Motor neuron (in vitro differentiated cells): ENCODE measurements at regions not wholly inside any gene's neighbourhood (a gene's known extent, or its start where the extent isn't known, plus 50 kb on each side); places are given as distances from the start of the nearest gene placed in this dataset.
"Not testable (repeated sequence)": the region's sequence is repeated elsewhere in the genome, so short reads cannot be mapped to it uniquely, and the experiment has no call there.

ENCODE experiments used
- ATAC-seq, 8 experiments: fragments of 200-7000 bp; cut with Tn5 transposase; replicated peaks in 6 of 8; 2 replicates each; pipeline ENCODE4 v1.8.0; 2021; ENCODE audit warnings: mild to moderate bottlenecking in 8 of 8, moderate library complexity in 8 of 8
- H3K27ac ChIP-seq, 2 donors: fragments of 250-450 bp; sonication (Bioruptor Pico); 2 replicates each; pipeline ENCODE4 v1.9.0; 2021; ENCODE audit warnings: antibody characterized with exemption in 2 of 2, mild to moderate bottlenecking in 2 of 2, moderate library complexity in 1 of 2
- H3K4me1 ChIP-seq, 2 donors: fragments of 250-450 bp; sonication (Bioruptor Pico); replicated peaks in 1 of 2; 2 replicates each; pipeline ENCODE4 v1.6.1; 2021; ENCODE audit warnings: antibody characterized with exemption in 2 of 2, mild to moderate bottlenecking in 2 of 2, moderate library complexity in 1 of 2
- H3K4me3 ChIP-seq, 5 donors: fragments of 250-450 bp; sonication (Bioruptor Pico); 2 replicates each; pipeline ENCODE4 v1.9.0; 2021; ENCODE audit warnings: antibody characterized with exemption in 5 of 5, mild to moderate bottlenecking in 5 of 5, moderate library complexity in 4 of 5
- WGBS, 10 experiments: fragments of 450-650 bp; shearing (Covaris generic); methylation state at CpG; one replicate each; pipeline ENCODE4 v1.0.0; 2022; 5-methylcytosine and 5-hydroxymethylcytosine counted together
- in situ Hi-C, 9 experiments: fragments of 400-800 bp; cut with MboI; loops; one replicate each; pipeline ENCODE4 v1.15.0; 2021; ENCODE audit warnings: low sequenced_read_pairs in 9 of 9, low pct_unique_long_range_greater_than_20kb in 2 of 9; ENCODE audit not compliant: unreplicated experiment in 9 of 9

- in situ Hi-C loops, H3K4me3 ChIP-seq, ATAC-seq, H3K27ac ChIP-seq, H3K4me1 ChIP-seq: not testable (repeated sequence)
- 0 to 80% (median 15%) methylated on average over 1 to 3 of the region's 3 CpGs; no CpG with 5 or more reads in 1 of the 10 experiments for WGBS, 10 experiments
Measured at GRCh38 chr15:24259106-24259505, 416.5 kb upstream of the NPAP1 start.

GRCh38 chr15:24260407-24260806 is 415.2 kb upstream of the NPAP1 start:
- 0 to 12% methylated on average over 2 to 4 of the region's 10 CpGs; no CpG with 5 or more reads in 8 of the 10 experiments for WGBS, 10 experiments

GRCh38 chr15:24260854-24261253 is 414.7 kb upstream of the NPAP1 start:
- H3K4me1 ChIP-seq, H3K4me3 ChIP-seq, H3K27ac ChIP-seq, in situ Hi-C loops: not testable (repeated sequence)
- ATAC-seq, result peak in 5 of 8 experiments; percentile 33 to 58 (median 37)
- no CpG with 5 or more reads among the region's 25 CpGs for WGBS, 10 experiments

More at GRCh38 chr15:24260407-24260806, 415.2 kb upstream of the NPAP1 start:
- H3K27ac ChIP-seq, H3K4me1 ChIP-seq, ATAC-seq, in situ Hi-C loops, H3K4me3 ChIP-seq: not testable (repeated sequence)

GRCh38 chr15:24268536-24269165 is 406.9 kb upstream of the NPAP1 start:
- ATAC-seq, H3K27ac ChIP-seq, H3K4me1 ChIP-seq, in situ Hi-C loops, H3K4me3 ChIP-seq: not testable (repeated sequence)
- 0 to 90% (median 60%) methylated on average over 1 to 2 of the region's 7 CpGs; no CpG with 5 or more reads in 5 of the 10 experiments for WGBS, 10 experiments

GRCh38 chr15:24269166-24269571 is 406.4 kb upstream of the NPAP1 start:
- no peaks in the 10 kb centered on the region for H3K4me1 ChIP-seq
- no peak overlapping the region for H3K27ac ChIP-seq
- H3K4me3 ChIP-seq, result no peak overlapping the region
- ATAC-seq, result no peak
- 0 to 100% (median 22%) methylated on average over 1 to 2 of the region's 4 CpGs; no CpG with 5 or more reads in 6 of the 10 experiments for WGBS, 10 experiments
- in situ Hi-C loops, result no loop called here

- Histone ChIP-seq H3K4me1 (no peaks in the 10 kb centered on the region), H3K27ac (no peak overlapping the region), H3K4me3 (no peak overlapping the region)
- in situ Hi-C loops, result no loop called here
- no peak for ATAC-seq
- WGBS, 10 experiments, result 11 to 100% (median 81%) methylated on average over 1 to 6 of the region's 13 CpGs; no CpG with 5 or more reads in 5 of the 10 experiments
Measured at GRCh38 chr15:24269923-24270322, 405.7 kb upstream of the NPAP1 start.

- H3K4me1 ChIP-seq, ATAC-seq, H3K4me3 ChIP-seq, in situ Hi-C loops, H3K27ac ChIP-seq: not testable (repeated sequence)
- 20 to 100% (median 30%) methylated on average over 1 to 2 of the region's 5 CpGs; no CpG with 5 or more reads in 7 of the 10 experiments for WGBS, 10 experiments
Measured at GRCh38 chr15:24271496-24272244, 403.9 kb upstream of the NPAP1 start.

- Histone ChIP-seq H3K27ac (no peak overlapping the region), H3K4me3 (no peak overlapping the region), H3K4me1 (no peaks in the 10 kb centered on the region)
- WGBS, 10 experiments, result 0 to 89% (median 31%) methylated on average over 1 to 2 of the region's 2 CpGs; no CpG with 5 or more reads in 1 of the 10 experiments
- ATAC-seq, result no peak
- in situ Hi-C loops, result no loop called here
Measured at GRCh38 chr15:24292837-24293236, 382.7 kb upstream of the NPAP1 start.

- in situ Hi-C loops, H3K27ac ChIP-seq, H3K4me1 ChIP-seq, ATAC-seq, H3K4me3 ChIP-seq: not testable (repeated sequence)
- whole genome bisulfite sequencing, 10 experiments, result 0 to 96% (median 14%) methylated on average over 1 to 7 of the region's 8 CpGs; no CpG with 5 or more reads in 1 of the 10 experiments
Measured at GRCh38 chr15:24300804-24301368, 374.7 kb upstream of the NPAP1 start.

- H3K27ac ChIP-seq, in situ Hi-C loops, ATAC-seq, H3K4me1 ChIP-seq, H3K4me3 ChIP-seq: not testable (repeated sequence)
- 0 to 100% (median 50%) methylated on average over 1 of the region's 1 CpG; no CpG with 5 or more reads in 3 of the 10 experiments for WGBS, 10 experiments
Measured at GRCh38 chr15:24301999-24302398, 373.6 kb upstream of the NPAP1 start.

GRCh38 chr15:24304747-24305146 is 370.8 kb upstream of the NPAP1 start:
- WGBS, 10 experiments, result 0 to 87% (median 10%) methylated on average over 1 to 2 of the region's 2 CpGs; no CpG with 5 or more reads in 1 of the 10 experiments
- H3K4me1 ChIP-seq, in situ Hi-C loops, H3K27ac ChIP-seq, ATAC-seq, H3K4me3 ChIP-seq: not testable (repeated sequence)

GRCh38 chr15:24305643-24306042 is 369.9 kb upstream of the NPAP1 start:
- ATAC-seq, in situ Hi-C loops, H3K4me1 ChIP-seq, H3K4me3 ChIP-seq, H3K27ac ChIP-seq: not testable (repeated sequence)
- 0 to 75% (median 10%) methylated on average over 1 of the region's 1 CpG; no CpG with 5 or more reads in 4 of the 10 experiments for WGBS, 10 experiments

- not testable (repeated sequence) for ATAC-seq
Measured at GRCh38 chr15:24309700-24310099, 365.9 kb upstream of the NPAP1 start.

More at GRCh38 chr15:24309700-24310099, 365.9 kb upstream of the NPAP1 start:
- H3K4me3 ChIP-seq, H3K27ac ChIP-seq, H3K4me1 ChIP-seq, in situ Hi-C loops: not testable (repeated sequence)
- 0% methylated on average over 1 of the region's 1 CpG; no CpG with 5 or more reads in 9 of the 10 experiments for WGBS, 10 experiments
